Hepatocyte (in vitro differentiated cells): ENCODE measurements at regions not wholly inside any gene's neighbourhood (a gene's known extent, or its start where the extent isn't known, plus 50 kb on each side); places are given as distances from the start of the nearest gene placed in this dataset. TPM values are rescaled to one million over a fixed set of nuclear protein-coding genes. Genes with fewer than 3 reads are reported as not detected.

Source experiments
- DNase-seq: peaks from one replicate; pipeline ENCODE4 v3.0.0-alpha.2; 2016; ENCODE audit warnings: low spot score
- H2AFZ ChIP-seq: fragments of 200-600 bp; sonication (generic); 2 replicates; pipeline ENCODE4 v1.6.0; 2016; ENCODE audit warnings: antibody characterized with exemption, mild to moderate bottlenecking
- H3K27ac ChIP-seq: fragments of 200-600 bp; sonication (generic); 2 replicates; pipeline ENCODE4 v1.5.1; 2016; ENCODE audit warnings: mild to moderate bottlenecking
- H3K27me3 ChIP-seq: fragments of 200-600 bp; sonication (generic); 2 replicates; pipeline ENCODE4 v1.6.1; 2016
- H3K36me3 ChIP-seq: fragments of 200-600 bp; sonication (generic); replicated peaks from 2 replicates; pipeline ENCODE4 v1.5.1; 2016; ENCODE audit warnings: low read depth; ENCODE audit not compliant: insufficient read depth
- H3K4me1 ChIP-seq: fragments of 200-600 bp; sonication (generic); 2 replicates; pipeline ENCODE4 v1.5.1; 2016; ENCODE audit warnings: mild to moderate bottlenecking, moderate library complexity; ENCODE audit not compliant: insufficient read depth
- H3K4me2 ChIP-seq: fragments of 200-600 bp; sonication (generic); 2 replicates; pipeline ENCODE4 v1.6.0; 2016
- H3K4me3 ChIP-seq: fragments of 200-600 bp; sonication (generic); 2 replicates; pipeline ENCODE4 v1.5.1; 2016; ENCODE audit warnings: mild to moderate bottlenecking
- H3K79me2 ChIP-seq: fragments of 200-600 bp; sonication (generic); 2 replicates; pipeline ENCODE4 v1.6.0; 2017; ENCODE audit warnings: mild to moderate bottlenecking
- H3K9me2 ChIP-seq: fragments of 200-600 bp; sonication (generic); replicated peaks from 2 replicates; pipeline ENCODE4 v1.6.0; 2017; ENCODE audit warnings: mild to moderate bottlenecking; ENCODE audit not compliant: insufficient read depth
- H3K9me3 ChIP-seq: fragments of 200-600 bp; sonication (generic); 2 replicates; pipeline ENCODE4 v1.5.1; 2016; ENCODE audit warnings: low read depth, mild to moderate bottlenecking
- H4K20me1 ChIP-seq: fragments of 200-600 bp; sonication (generic); 2 replicates; pipeline ENCODE4 v1.6.0; 2016; ENCODE audit warnings: mild to moderate bottlenecking; ENCODE audit not compliant: insufficient read depth, poor library complexity, severe bottlenecking
- CTCF ChIP-seq: fragments of 200-600 bp; sonication (generic); IDR thresholded peaks from 2 replicates; pipeline ENCODE4 v1.5.1; 2016; ENCODE audit warnings: antibody characterized with exemption, mild to moderate bottlenecking; ENCODE audit not compliant: poor library complexity
- EZH2 ChIP-seq: fragments of 200-600 bp; sonication (generic); IDR thresholded peaks from 2 replicates; pipeline ENCODE4 v1.6.1; 2016; ENCODE audit warnings: antibody characterized with exemption, mild to moderate bottlenecking, borderline replicate concordance
- EZH2phosphoT487 ChIP-seq: fragments of 200-600 bp; sonication (generic); IDR thresholded peaks from one replicate; pipeline ENCODE4 v1.6.1; 2018; ENCODE audit warnings: antibody characterized with exemption, mild to moderate bottlenecking, low read depth, moderate library complexity; ENCODE audit not compliant: unreplicated experiment, severe bottlenecking
- WGBS: methylation state at CpG from one replicate; pipeline ENCODE4 v1.1.6; 2016; ENCODE audit warnings: low lambda C conversion rate; ENCODE audit errors: missing lambda C conversion rate; 5-methylcytosine and 5-hydroxymethylcytosine counted together
- small RNA-seq: library from RNA; depleted of rRNA; stranded (forward); fragments of <200 nt; gene quantifications from one replicate; pipeline ENCODE3, GENCODE V24; 2014

- Histone ChIP-seq H3K27ac (peak overlapping the region; percentile 89), H3K27me3 (peaks cover 55% of the 10 kb centered on the region), H4K20me1 (no peaks in the 10 kb centered on the region), H3K4me2 (peak overlapping the region; percentile 100), H3K9me2 (no peaks in the 10 kb centered on the region), H3K4me1 (peaks cover 19% of the 10 kb centered on the region), H3K9me3 (no peaks in the 10 kb centered on the region), H2AFZ (peak overlapping the region; percentile 87), H3K36me3 (no peaks in the 10 kb centered on the region), H3K79me2 (peaks cover 2% of the 10 kb centered on the region), H3K4me3 (peak overlapping the region; percentile 68)
- WGBS, result 2% methylated on average over 51 of the region's 73 CpGs
- TF ChIP-seq EZH2phosphoT487 (peak; percentile 11), EZH2 (peak; percentile 81), CTCF (no peak)
- DNase-seq, result peak; percentile 50
Measured at GRCh38 chr9:96020792-96021550, 145.5 kb downstream of the ERCC6L2 start.

GRCh38 chr9:96020300-96020791 lies 144.9 kb downstream of the ERCC6L2 start:
- 51% methylated on average over 13 of the region's 13 CpGs for WGBS
- Histone ChIP-seq H3K4me2 (peak overlapping the region; percentile 100), H3K27me3 (peaks cover 49% of the 10 kb centered on the region), H3K79me2 (peaks cover 2% of the 10 kb centered on the region), H3K9me2 (no peaks in the 10 kb centered on the region), H3K27ac (peak overlapping the region; percentile 89), H3K9me3 (no peaks in the 10 kb centered on the region), H3K4me3 (peak overlapping the region; percentile 68), H2AFZ (peak overlapping the region; percentile 87), H4K20me1 (no peaks in the 10 kb centered on the region), H3K36me3 (no peaks in the 10 kb centered on the region), H3K4me1 (peaks cover 19% of the 10 kb centered on the region)
- no peak for DNase-seq
- TF ChIP-seq CTCF, result no peak
- no peak for TF ChIP-seq EZH2phosphoT487
- TF ChIP-seq EZH2, result no peak

Small RNA genes lying in the stretch of these regions (small RNA-seq; reads per million reads assigned to genes)
- gene RF00019, result not detected
